Osteoblast (primary cell): ENCODE measurements at regions not wholly inside any gene's neighbourhood (a gene's known extent, or its start where the extent isn't known, plus 50 kb on each side); places are given as distances from the start of the nearest gene placed in this dataset.
A peak's percentile ranks its signal among the peaks of the same experiment; 100 is the strongest.

Experiments
- DNase-seq: peaks from one replicate; pipeline ENCODE4 v3.0.0; 2011; ENCODE audit warnings: low spot score, mixed read lengths; ENCODE audit not compliant: insufficient read length; ENCODE audit errors: missing footprints
- H2AFZ ChIP-seq: 2 replicates; pipeline ENCODE4 v1.6.0; 2011; ENCODE audit warnings: mild to moderate bottlenecking, low read length
- H3K27ac ChIP-seq: 2 replicates; pipeline ENCODE4 v1.5.1; 2011; ENCODE audit warnings: mild to moderate bottlenecking, low read depth, low read length, moderate library complexity
- H3K27me3 ChIP-seq: 2 replicates; pipeline ENCODE4 v1.6.0; 2012; ENCODE audit warnings: mild to moderate bottlenecking, control low read depth, inconsistent platforms, low read length, moderate library complexity; ENCODE audit not compliant: insufficient read depth
- H3K36me3 ChIP-seq: 2 replicates; pipeline ENCODE4 v1.5.1; 2011; ENCODE audit warnings: mild to moderate bottlenecking, low read length, control low read depth, moderate library complexity; ENCODE audit not compliant: insufficient read depth
- H3K4me1 ChIP-seq: 2 replicates; pipeline ENCODE4 v1.5.1; 2011; ENCODE audit warnings: mild to moderate bottlenecking, low read length, control low read depth, moderate library complexity; ENCODE audit not compliant: insufficient read depth
- H3K4me2 ChIP-seq: 2 replicates; pipeline ENCODE4 v1.6.0; 2011; ENCODE audit warnings: mild to moderate bottlenecking, low read length; ENCODE audit not compliant: insufficient read depth
- H3K4me3 ChIP-seq: fragments of 200-600 bp; sonication (generic); 3 replicates; pipeline ENCODE4 v1.5.1; 2012; ENCODE audit warnings: mild to moderate bottlenecking, low read length, inconsistent platforms; ENCODE audit not compliant: insufficient read depth
- H3K79me2 ChIP-seq: 2 replicates; pipeline ENCODE4 v1.6.0; 2012; ENCODE audit warnings: mild to moderate bottlenecking, low read length, control low read depth, inconsistent platforms; ENCODE audit not compliant: insufficient read depth
- H3K9me3 ChIP-seq: 2 replicates; pipeline ENCODE4 v1.5.1; 2011; ENCODE audit warnings: low read depth, low read length, control low read depth
- H4K20me1 ChIP-seq: 2 replicates; pipeline ENCODE4 v1.6.0; 2012; ENCODE audit warnings: mild to moderate bottlenecking, low read length, control low read depth; ENCODE audit not compliant: insufficient read depth
- TF ChIP-seq, protein P1 (sequence below): IDR thresholded peaks from 2 replicates; pipeline ENCODE4 v1.5.1; 2011; ENCODE audit warnings: mild to moderate bottlenecking, low read depth, low read length, moderate library complexity; ENCODE audit errors: extremely low read depth

- no peak overlapping the region for H3K27ac ChIP-seq
- TF ChIP-seq, protein P1, sequence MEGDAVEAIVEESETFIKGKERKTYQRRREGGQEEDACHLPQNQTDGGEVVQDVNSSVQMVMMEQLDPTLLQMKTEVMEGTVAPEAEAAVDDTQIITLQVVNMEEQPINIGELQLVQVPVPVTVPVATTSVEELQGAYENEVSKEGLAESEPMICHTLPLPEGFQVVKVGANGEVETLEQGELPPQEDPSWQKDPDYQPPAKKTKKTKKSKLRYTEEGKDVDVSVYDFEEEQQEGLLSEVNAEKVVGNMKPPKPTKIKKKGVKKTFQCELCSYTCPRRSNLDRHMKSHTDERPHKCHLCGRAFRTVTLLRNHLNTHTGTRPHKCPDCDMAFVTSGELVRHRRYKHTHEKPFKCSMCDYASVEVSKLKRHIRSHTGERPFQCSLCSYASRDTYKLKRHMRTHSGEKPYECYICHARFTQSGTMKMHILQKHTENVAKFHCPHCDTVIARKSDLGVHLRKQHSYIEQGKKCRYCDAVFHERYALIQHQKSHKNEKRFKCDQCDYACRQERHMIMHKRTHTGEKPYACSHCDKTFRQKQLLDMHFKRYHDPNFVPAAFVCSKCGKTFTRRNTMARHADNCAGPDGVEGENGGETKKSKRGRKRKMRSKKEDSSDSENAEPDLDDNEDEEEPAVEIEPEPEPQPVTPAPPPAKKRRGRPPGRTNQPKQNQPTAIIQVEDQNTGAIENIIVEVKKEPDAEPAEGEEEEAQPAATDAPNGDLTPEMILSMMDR = no peak
- H3K27me3 ChIP-seq = no peaks in the 10 kb centered on the region
- DNase-seq = no peak
- H3K4me2 ChIP-seq = no peak overlapping the region
- no peaks in the 10 kb centered on the region for H3K79me2 ChIP-seq
- H4K20me1 ChIP-seq = no peaks in the 10 kb centered on the region
- H2AFZ ChIP-seq = peak overlapping the region; percentile 67
- peaks cover 7% of the 10 kb centered on the region for H3K4me1 ChIP-seq
- no peaks in the 10 kb centered on the region for H3K36me3 ChIP-seq
- H3K4me3 ChIP-seq = no peak overlapping the region
- H3K9me3 ChIP-seq = no peaks in the 10 kb centered on the region
Measured at GRCh38 chr10:4177791-4178190, 392.8 kb upstream of the KLF6 start.

DNA sequence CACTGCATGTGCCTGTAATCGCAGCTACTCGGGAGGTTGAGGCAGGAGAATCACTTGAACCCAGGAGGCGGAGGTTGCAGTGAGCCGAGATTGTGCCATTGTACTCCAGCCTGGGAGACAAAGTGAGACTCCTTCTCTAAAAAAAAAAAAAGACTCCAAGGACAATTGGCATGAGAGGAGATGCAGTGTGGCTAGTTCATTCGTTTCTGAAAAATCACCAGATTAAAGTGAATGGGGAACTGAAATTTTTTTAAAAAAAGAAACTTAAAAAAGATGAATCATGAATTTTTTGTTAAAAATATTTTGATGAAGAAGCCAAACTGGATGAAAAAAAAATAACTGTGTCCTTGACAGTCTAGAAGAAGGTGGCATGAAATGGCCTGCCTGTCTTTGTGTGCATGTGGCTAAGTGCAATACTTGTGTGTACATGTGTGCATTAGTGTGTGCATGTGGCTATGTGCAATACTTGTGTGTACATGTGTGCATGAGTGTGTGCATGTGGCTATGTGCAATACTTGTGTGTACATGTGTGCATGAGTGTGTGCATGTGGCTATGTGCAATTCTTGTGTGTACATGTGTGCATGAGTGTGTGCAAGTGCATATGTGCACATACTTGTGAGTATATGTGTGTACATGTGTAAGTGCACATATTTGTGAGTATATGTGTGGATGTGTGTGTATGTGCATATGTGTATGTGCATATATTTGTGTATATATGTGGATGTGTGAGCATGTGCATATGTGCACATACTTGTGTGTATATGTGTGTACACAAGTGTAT lies 391.7 kb upstream of the KLF6 start:
- H2AFZ ChIP-seq = no peak overlapping the region
- no peaks in the 10 kb centered on the region for H3K36me3 ChIP-seq
- H4K20me1 ChIP-seq = no peaks in the 10 kb centered on the region
- H3K27ac ChIP-seq = no peak overlapping the region
- no peaks in the 10 kb centered on the region for H3K27me3 ChIP-seq
- H3K4me3 ChIP-seq = no peak overlapping the region
- H3K79me2 ChIP-seq = no peaks in the 10 kb centered on the region
- no peaks in the 10 kb centered on the region for H3K9me3 ChIP-seq
- no peak overlapping the region for H3K4me2 ChIP-seq
- H3K4me1 ChIP-seq = peaks cover 7% of the 10 kb centered on the region
- TF ChIP-seq, protein P1 = no peak
- DNase-seq = no peak

DNA sequence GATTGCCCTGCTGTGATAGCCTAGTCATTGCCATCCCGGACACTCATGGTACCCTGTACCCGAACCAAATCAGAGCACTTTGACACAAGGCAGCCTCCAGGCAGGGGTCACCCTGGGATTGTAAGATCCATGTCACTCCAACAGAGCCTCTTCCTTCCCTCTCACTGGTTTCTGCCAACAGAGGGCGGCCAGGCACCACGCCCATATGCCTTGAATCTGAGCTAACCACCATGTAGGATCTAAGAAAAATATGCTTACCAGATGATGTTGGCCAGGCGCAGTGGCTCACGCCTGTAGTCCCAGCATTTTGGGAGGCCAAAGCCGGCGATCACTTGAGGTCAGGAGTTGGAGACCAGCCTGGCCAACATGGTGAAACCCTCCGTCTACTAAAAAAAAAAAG lies 389.2 kb upstream of the KLF6 start:
- H2AFZ ChIP-seq = peak overlapping the region; percentile 35

More for the DNA sequence above, 389.2 kb upstream of the KLF6 start:
- H3K4me1 ChIP-seq = no peaks in the 10 kb centered on the region
- H3K4me2 ChIP-seq = no peak overlapping the region
- no peaks in the 10 kb centered on the region for H3K79me2 ChIP-seq
- no peaks in the 10 kb centered on the region for H3K36me3 ChIP-seq
- no peaks in the 10 kb centered on the region for H4K20me1 ChIP-seq
- TF ChIP-seq, protein P1 = peak; percentile 21
- no peak for DNase-seq
- no peaks in the 10 kb centered on the region for H3K9me3 ChIP-seq
- no peak overlapping the region for H3K27ac ChIP-seq
- H3K4me3 ChIP-seq = no peak overlapping the region
- H3K27me3 ChIP-seq = no peaks in the 10 kb centered on the region
